Testis (tissue), 2 donors: ENCODE measurements at regions not wholly inside any gene's neighbourhood (a gene's known extent, or its start where the extent isn't known, plus 50 kb on each side); places are given as distances from the start of the nearest gene placed in this dataset.
"Not testable (repeated sequence)": the region's sequence is repeated elsewhere in the genome, so short reads cannot be mapped to it uniquely, and the experiment has no call there.

Experiments used
- DNase-seq: peaks from one replicate; pipeline ENCODE4 v3.0.0-alpha.2; 2019
- H3K27ac ChIP-seq, 2 donors: fragments of 200-600 bp; sonication (generic); one replicate each; pipeline ENCODE4 v1.5.1; 2019
- H3K27me3 ChIP-seq: fragments of 200-600 bp; sonication (generic); one replicate; pipeline ENCODE4 v1.5.1; 2019
- H3K36me3 ChIP-seq: fragments of 200-600 bp; sonication (generic); one replicate; pipeline ENCODE4 v1.5.1; 2017; ENCODE audit warnings: low read depth; ENCODE audit errors: missing control alignments
- H3K4me1 ChIP-seq: fragments of 200-600 bp; sonication (generic); one replicate; pipeline ENCODE4 v1.5.1; 2019
- H3K4me3 ChIP-seq, 2 donors: fragments of 200-600 bp; sonication (generic); one replicate each; pipeline ENCODE4 v1.5.1; 2017 to 2019
- H3K9me3 ChIP-seq: fragments of 200-600 bp; sonication (generic); one replicate; pipeline ENCODE4 v1.5.1; 2017
- CTCF ChIP-seq, 3 experiments: fragments of 450-650 bp in 2 of 3; fragments of 200-600 bp in 1 of 3; sonication (generic) in 1 of 3; IDR thresholded peaks; one replicate each; pipeline ENCODE4 v1.5.1; 2016 to 2019; ENCODE audit warnings: antibody characterized with exemption in 3 of 3, mild to moderate bottlenecking in 2 of 3, moderate library complexity in 1 of 3
- POLR2A ChIP-seq: fragments of 450-650 bp; IDR thresholded peaks from one replicate; pipeline ENCODE4 v1.6.1; 2017; ENCODE audit warnings: antibody characterized with exemption, mild to moderate bottlenecking, moderate library complexity
- WGBS, 2 donors: methylation state at CpG; one replicate each; pipeline ENCODE4 v1.1.5; 2018; 5-methylcytosine and 5-hydroxymethylcytosine counted together
- intact Hi-C: fragments of 100-400 bp; cut with DNase I; formaldehyde crosslinking; loops from one replicate; pipeline ENCODE4 v1.15.1; 2023; ENCODE audit warnings: low total_unique reads

DNA sequence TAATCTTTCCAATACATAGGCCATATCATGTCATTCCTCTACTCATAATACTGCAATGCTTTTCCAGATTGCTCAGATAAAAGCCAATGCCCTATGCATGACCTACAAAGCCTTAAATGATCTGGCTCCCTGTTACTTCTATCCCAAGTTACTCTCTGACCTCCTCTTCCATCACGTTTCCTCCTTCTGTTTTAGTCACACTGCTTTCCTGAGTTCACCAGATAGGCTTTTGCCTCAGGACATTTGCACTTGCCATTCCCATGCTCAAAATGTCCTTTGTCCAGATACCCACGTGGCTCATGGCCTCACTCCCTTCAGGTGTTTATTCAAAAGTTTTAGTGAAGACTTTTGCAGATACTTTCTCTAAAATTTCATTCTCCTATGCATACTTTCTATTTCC is 138.7 kb upstream of the PRICKLE1 start:
- WGBS, 2 donors = 82 to 84% methylated on average over 2 of the region's 2 CpGs
- Histone ChIP-seq H3K4me3 (no peak overlapping the region), H3K27ac (no peak overlapping the region), H3K9me3 (no peaks in the 10 kb centered on the region), H3K27me3 (no peaks in the 10 kb centered on the region), H3K36me3 (no peaks in the 10 kb centered on the region), H3K4me1 (no peaks in the 10 kb centered on the region)
- no peak for DNase-seq
- intact Hi-C loops = no loop called here
- TF ChIP-seq POLR2A = no peak
- no peak for TF ChIP-seq CTCF (IDR thresholded peaks at IDR 0.05)

- Histone ChIP-seq H3K4me3 (no peak overlapping the region), H3K4me1 (no peaks in the 10 kb centered on the region), H3K27ac (no peak overlapping the region), H3K9me3 (no peaks in the 10 kb centered on the region), H3K36me3 (no peaks in the 10 kb centered on the region), H3K27me3 (no peaks in the 10 kb centered on the region)
- DNase-seq = no peak
- 91 to 97% methylated on average over 3 of the region's 3 CpGs for WGBS, 2 donors
- TF ChIP-seq POLR2A (no peak), CTCF (IDR thresholded peaks at IDR 0.05) (no peak)
- intact Hi-C loops = no loop called here
Measured at GRCh38 chr12:42725809-42726208, 136.3 kb upstream of the PRICKLE1 start.

DNA sequence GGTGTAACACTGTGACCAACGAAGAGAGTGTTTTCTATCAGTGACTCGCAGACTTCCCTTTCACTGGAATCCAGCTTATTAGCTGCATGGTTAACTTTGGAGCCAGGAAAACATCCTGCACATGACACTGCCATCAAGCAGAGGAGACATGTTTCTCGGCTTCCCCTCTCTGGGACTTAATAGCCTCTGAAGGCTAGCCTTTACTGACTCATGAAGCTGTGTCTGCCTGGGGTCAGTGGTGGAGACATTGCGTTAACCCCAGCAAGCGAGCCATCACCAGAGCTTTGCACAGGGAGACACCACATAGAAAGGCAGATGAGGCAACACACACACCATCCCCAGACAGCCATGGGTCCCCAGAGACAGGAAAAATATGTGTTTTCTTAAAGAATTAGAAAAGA is 126.9 kb upstream of the PRICKLE1 start:
- peak; percentile 20 for DNase-seq
- Histone ChIP-seq H3K9me3 (no peaks in the 10 kb centered on the region), H3K4me3 (no peak overlapping the region), H3K27ac (no peak overlapping the region), H3K4me1 (peaks cover 6% of the 10 kb centered on the region), H3K36me3 (no peaks in the 10 kb centered on the region), H3K27me3 (no peaks in the 10 kb centered on the region)
- TF ChIP-seq CTCF (IDR thresholded peaks at IDR 0.05) (no peak), POLR2A (no peak)
- WGBS, 2 donors = 47 to 69% methylated on average over 5 of the region's 5 CpGs
- intact Hi-C loops = no loop called here

GRCh38 chr12:42713566-42713965 is 124.0 kb upstream of the PRICKLE1 start:
- intact Hi-C loops, H3K4me1 ChIP-seq, H3K9me3 ChIP-seq, H3K27ac ChIP-seq, DNase-seq, H3K36me3 ChIP-seq, H3K4me3 ChIP-seq, H3K27me3 ChIP-seq: not testable (repeated sequence)
- 83 to 97% methylated on average over 3 of the region's 3 CpGs for WGBS, 2 donors

DNA sequence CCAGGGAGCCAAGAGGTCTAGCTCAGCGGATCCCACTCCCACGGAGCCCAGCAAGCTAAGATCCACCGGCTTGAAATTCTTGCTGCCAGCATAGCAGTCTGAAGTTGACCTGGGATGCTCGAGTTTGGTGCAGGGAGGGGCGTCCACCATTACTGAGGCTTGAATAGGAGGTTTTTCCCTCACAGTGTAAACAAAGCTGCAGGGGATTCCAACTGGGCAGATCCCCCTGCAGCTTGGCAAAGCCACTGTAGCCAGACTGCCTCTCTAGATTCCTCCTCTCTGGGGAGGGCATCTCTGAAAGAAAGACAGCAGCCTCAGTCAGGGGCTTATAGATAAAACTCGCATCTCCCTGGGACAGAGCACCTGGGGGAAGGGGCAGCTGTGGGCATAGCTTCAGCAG is 118.8 kb upstream of the PRICKLE1 start:
- H3K4me1 ChIP-seq, H3K9me3 ChIP-seq, intact Hi-C loops, H3K36me3 ChIP-seq, H3K4me3 ChIP-seq, H3K27me3 ChIP-seq, DNase-seq, H3K27ac ChIP-seq: not testable (repeated sequence)
- 73 to 79% methylated on average over 5 to 6 of the region's 6 CpGs for WGBS, 2 donors

- Histone ChIP-seq H3K4me3 (no peak overlapping the region), H3K27ac (no peak overlapping the region), H3K9me3 (no peaks in the 10 kb centered on the region), H3K36me3 (no peaks in the 10 kb centered on the region), H3K27me3 (no peaks in the 10 kb centered on the region), H3K4me1 (peaks cover 7% of the 10 kb centered on the region)
- intact Hi-C loops = no loop called here
- 86 to 89% methylated on average over 11 of the region's 11 CpGs for WGBS, 2 donors
- no peak for TF ChIP-seq CTCF (IDR thresholded peaks at IDR 0.05)
- TF ChIP-seq POLR2A = no peak
- no peak for DNase-seq
Measured at GRCh38 chr12:42707312-42708226, 118.0 kb upstream of the PRICKLE1 start.
